ENCODE measurements at regions not wholly inside any gene's neighbourhood (a gene's known extent, or its start where the extent isn't known, plus 50 kb on each side); places are given as distances from the start of the nearest gene placed in this dataset.
"Not testable (repeated sequence)": the region's sequence is repeated elsewhere in the genome, so short reads cannot be mapped to it uniquely, and the experiment has no call there.

GRCh38 chr2:240191001-240191400, 50.5 kb upstream of the OTOS start:
- POLR2A ChIA-PET: no interaction called here
- CTCF ChIA-PET: no interaction called here

DNA sequence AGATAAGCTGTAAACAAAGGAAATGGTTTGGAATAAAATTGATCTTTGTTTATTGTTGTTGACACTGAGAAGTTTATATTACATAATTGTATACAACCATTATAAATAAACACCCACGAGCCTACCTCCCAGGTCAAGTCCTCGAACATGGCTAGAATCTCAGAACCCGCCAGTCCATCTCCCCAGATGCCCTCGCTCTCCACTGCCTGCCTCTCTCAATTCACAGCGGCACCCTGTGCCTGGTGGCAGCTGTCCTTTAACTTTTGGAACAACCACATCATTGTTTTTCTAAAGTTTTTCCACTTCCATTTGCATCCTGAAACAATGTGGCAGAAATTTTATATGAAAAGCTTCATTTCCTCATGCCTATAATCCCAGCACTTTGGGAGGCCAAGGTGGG, 52.2 kb upstream of the OTOS start:
- CTCF ChIA-PET: no interaction called here
- POLR2A ChIA-PET: no interaction called here

GRCh38 chr2:240194341-240194762, 53.9 kb upstream of the OTOS start:
- CTCF ChIA-PET, POLR2A ChIA-PET: not testable (repeated sequence)

- ChIA-PET CTCF (no interaction called here), POLR2A (no interaction called here)
Measured at GRCh38 chr2:240195316-240195861, 54.9 kb upstream of the OTOS start.

- ChIA-PET CTCF (interaction anchor here (1.2 kb wide), 1 partner anchor 9 kb away, joined by 3 read pairs; no protein-coding TSS in a partner anchor), POLR2A (no interaction called here)
Measured at GRCh38 chr2:240196716-240197461, 56.4 kb upstream of the OTOS start.

DNA sequence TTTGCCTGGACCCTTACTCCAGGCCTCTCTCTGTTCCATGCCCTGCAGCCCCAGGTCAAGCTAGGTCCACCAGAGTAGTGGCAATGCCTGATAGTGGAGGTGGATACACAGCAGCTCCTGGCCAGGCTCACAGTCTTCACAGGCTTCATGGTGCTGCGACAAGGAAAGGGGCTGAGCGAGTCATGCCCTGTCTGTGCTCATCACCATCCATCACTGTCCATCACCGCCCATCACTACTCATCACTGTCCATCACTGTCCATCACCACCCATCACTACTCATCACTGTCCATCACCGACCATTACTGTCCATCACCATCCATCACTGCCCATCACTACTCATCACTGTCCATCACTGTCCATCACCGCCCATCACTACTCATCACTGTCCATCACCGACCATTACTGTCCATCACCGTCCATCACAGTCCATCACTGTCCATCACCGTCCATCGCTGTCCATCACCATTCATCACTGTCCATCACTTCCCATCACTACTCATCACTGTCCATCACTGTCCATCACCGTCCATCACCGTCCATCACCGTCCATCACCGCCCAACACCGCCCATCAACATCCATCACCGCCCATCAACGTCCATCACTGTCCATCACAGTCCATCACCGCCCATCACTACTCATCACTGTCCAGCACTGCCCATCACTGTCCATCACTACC, 57.1 kb upstream of the OTOS start:
- CTCF ChIA-PET: interaction anchor here (1.2 kb wide), 1 partner anchor 8 kb away, joined by 3 read pairs; no protein-coding TSS in a partner anchor
- POLR2A ChIA-PET: no interaction called here

GRCh38 chr2:240198226-240198625, 57.8 kb upstream of the OTOS start:
- CTCF ChIA-PET: no interaction called here
- POLR2A ChIA-PET: no interaction called here

DNA sequence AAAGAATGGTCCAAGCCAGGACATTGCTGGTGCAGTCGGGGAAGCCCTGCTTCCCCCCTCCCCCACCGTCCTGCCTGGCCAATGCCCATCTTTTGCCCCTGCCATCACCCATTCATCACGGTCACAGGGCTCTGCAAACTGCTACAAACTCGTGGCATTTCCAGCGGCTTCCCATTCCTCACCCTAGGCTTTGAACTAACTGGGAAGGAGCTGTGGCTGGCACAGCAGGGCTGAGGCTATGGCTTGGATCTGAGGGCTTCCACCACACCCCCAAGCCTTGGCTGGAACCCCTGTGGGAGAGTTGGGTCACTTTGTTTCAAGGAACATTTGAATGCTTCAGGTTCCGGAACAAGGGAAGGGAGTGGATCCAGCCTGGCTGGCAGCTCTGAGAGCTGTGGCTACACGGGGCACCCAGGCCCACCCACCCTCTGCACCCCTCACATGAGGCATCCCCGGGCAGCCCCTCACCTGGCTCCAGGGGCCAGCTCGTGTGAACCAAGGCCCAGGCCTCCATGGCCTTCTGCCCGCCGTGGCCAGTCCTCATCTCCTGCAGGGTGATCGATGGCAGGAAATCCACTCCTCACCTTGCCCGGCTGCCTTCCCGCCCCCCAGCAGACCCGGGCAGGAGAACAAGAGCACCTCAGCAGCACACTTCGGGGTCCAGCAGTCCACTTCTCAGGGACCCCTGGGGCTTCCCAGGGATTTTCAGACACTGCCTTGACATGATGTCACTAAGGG, 58.8 kb upstream of the OTOS start:
- CTCF ChIA-PET: no interaction called here
- POLR2A ChIA-PET: no interaction called here

DNA sequence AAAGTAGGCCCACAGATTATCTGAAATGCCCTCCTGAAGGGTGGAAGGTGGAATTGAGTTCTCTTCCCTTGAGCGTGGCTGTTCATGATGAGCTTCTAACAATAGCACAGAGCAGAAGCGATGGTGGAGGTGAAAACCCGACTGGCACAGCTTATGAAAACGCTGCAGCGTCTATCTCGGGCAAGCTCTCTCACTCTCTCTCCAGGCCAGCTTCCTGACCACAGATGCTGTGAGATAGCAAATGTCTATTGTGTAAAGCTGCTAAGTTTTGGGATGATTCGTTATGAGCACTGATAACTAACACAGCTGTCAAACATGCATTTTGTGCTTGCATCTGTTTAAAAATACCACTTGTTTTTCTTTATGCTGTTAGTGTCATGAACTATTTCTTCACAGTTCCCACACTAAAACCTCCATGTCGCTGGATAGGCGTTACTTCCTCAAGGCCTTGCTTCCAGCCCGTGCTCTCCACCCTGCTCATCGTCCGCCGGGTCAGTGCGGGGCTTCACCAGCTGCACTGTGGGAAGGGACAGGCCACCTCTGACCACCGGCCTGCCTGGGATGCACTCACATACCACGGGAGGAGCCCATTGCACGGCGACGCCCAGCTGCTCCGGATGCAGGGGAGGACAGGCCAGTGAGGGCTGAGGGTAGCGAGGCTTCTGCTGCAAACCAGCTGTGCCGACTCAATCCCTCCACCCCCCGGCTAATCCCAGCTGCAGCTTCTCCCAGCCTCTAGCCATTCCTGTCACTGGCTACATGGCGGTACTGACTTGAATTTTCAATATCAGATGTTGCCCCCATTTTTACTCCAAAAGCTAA, 60.0 kb upstream of the OTOS start:
- CTCF ChIA-PET: no interaction called here

GRCh38 chr2:240201866-240202265, 61.4 kb upstream of the OTOS start:
- POLR2A ChIA-PET: no interaction called here
- CTCF ChIA-PET: interaction anchor here (0.8 kb wide), 1 partner anchor 58 kb away, joined by 3 read pairs; no protein-coding TSS in a partner anchor

More for the DNA sequence above, 60.0 kb upstream of the OTOS start:
- POLR2A ChIA-PET: interaction anchor here (0.5 kb wide), 1 partner anchor 605 kb away, joined by 3 read pairs; no protein-coding TSS in a partner anchor

DNA sequence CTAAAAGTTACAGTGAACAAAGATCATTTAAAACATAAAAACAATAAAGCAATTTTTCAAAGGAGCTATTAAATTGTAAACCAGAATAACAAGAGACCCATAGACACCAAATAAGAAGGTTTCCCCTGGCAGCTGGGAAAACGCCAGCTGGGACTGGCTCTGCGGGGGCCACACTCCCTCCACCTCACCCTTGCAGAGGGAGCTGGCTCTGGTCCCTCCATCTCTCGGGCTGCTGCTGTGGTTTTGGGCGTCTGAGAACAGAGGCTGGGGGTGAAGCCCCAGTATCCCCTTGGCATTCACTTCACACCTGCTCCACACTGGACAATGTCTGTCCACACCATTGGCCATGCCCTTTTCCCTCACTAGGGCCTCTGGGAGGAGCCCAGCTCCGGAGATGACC, 62.1 kb upstream of the OTOS start:
- ChIA-PET POLR2A (no interaction called here), CTCF (interaction anchor here (0.8 kb wide), 1 partner anchor 59 kb away, joined by 3 read pairs; no protein-coding TSS in a partner anchor)

DNA sequence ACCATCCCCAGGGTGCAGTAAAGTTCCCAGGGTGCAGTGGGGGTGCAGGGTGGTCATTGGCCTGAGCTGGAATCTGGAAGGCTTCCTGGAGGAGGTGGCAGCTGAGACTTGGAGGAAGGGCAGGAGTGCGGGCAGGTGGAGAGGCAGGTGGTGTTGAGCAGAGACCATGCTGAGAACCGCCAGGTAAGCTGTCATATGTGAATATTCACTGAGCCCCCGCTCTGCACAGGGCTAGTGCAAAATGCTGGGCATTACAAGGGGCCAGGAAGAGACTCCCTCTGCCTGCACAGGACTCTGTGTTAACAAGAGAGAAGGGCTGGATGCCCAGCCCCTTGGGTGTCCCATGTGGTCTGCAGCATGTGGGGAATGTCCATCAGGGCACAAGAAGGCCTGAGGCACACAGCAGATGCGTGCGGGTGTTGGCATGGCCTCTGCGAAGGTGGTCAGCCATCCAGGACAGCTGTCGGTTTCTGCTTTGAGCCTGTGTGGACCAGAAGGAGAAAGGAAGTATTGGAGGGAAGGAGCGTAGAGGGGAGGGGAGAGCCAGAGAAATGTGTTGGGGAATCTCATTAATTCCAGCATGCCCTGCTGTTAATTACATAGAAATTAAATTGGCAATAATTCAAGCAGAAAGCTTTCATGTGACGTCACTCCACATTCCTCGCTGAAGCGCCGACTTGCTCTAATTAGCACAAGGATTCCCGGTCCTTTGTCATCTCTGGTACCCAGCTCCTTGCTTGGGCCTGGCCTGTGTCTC, 62.8 kb upstream of the OTOS start:
- ChIA-PET CTCF (no interaction called here), POLR2A (no interaction called here)

DNA sequence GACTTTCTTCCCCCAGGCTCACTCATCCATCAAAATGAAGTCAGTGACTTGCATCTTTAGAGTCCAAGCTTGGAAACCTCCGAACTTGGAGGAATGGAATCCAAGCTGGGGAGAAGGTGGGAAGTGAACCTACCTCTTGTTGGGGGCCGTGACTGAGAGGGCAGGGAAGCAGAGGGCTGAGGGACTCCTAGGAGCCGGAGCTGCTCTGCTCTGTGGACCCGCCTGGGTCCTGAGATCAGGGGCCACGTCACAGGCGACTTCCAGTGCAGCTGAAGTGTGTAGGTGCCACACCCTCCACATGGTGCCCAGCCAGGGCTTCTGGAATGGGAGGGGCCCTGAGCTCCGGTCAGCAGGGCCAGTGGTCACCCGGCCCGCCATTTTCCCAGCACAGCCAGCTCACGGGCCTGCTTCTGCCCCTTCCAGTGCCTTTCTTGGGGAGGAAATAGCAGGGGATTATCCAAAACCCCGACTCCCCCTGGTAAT, 63.4 kb upstream of the OTOS start:
- CTCF ChIA-PET: no interaction called here
- POLR2A ChIA-PET: no interaction called here

DNA sequence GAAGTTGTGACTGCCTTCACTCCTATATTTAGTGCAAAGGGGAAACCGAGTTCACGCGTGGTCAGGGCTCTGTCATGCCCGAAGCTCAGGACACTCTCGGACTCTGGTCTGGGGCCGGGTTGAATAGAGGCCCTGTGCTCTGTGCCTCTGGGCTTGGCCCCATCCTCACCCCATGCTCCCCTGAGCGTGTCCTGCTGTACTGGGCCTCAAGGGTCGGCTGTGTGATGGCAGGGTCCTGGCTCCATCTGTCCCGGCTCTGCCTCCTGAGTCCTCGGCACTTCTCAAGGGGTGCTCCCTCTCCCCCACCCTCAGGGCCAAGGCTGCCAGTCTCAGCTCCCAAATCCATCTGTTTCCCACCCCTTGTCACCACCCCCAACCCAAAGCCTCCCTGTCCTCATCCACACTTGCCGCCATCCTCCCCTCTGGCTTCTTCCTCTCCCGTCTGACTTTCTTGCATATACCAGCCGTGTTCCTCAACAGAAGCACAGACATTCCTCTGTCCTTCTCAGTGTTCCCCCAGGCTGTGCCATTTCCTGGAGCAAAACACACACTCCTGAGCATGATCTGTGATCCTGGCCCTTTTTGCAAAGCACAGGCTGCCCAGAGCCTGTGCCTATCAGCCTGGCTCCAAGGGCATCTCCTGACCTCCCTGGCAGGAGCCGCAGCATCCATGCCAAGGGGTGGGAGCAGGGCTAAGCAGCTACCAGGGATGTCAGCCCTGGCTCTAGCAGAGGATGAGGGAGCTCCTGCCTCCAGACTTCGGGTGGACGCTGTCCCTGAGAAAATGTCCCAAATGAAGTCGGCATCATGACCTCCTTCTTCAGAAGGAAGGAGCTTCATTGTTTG, 64.2 kb upstream of the OTOS start:
- POLR2A ChIA-PET: no interaction called here

GRCh38 chr2:240205348-240205747, 64.9 kb upstream of the OTOS start:
- ChIA-PET CTCF (interaction anchor here (1.2 kb wide), 1 partner anchor 8 kb away, joined by 3 read pairs; no protein-coding TSS in a partner anchor), POLR2A (no interaction called here)

More for the DNA sequence above, 64.2 kb upstream of the OTOS start:
- CTCF ChIA-PET: no interaction called here

DNA sequence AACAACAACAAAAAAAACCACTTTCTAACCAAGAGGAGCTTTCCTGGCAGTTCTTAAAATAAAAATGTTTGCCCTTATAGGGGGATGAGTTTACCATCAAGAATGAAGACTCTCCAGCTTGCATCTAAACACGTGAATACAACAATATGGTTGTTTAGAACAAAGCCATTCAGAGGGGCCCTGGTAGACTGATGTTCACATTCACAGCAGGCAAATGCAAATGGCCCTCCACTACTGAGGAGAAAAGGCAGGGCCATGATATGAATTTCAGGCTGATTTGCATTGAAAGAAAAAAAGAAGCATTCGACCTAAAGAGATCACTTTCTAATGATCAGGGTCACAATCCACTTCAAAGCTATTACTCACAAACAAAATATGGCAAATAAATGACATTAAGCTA, 65.3 kb upstream of the OTOS start:
- ChIA-PET CTCF (interaction anchor here (1.2 kb wide), 1 partner anchor 9 kb away, joined by 3 read pairs; no protein-coding TSS in a partner anchor), POLR2A (no interaction called here)

GRCh38 chr2:240206630-240207029, 66.2 kb upstream of the OTOS start:
- POLR2A ChIA-PET: no interaction called here

GRCh38 chr2:240207661-240208060, 67.2 kb upstream of the OTOS start:
- CTCF ChIA-PET: no interaction called here
- POLR2A ChIA-PET: no interaction called here

More at GRCh38 chr2:240206630-240207029, 66.2 kb upstream of the OTOS start:
- CTCF ChIA-PET: no interaction called here

All from activated CD8-positive, alpha-beta memory T cell treated with anti-CD3 and anti-CD28 coated beads for 36 hours (primary cell).